ENCODE measurements at regions not wholly inside any gene's neighbourhood (a gene's known extent, or its start where the extent isn't known, plus 50 kb on each side); places are given as distances from the start of the nearest gene placed in this dataset.
"Not testable (repeated sequence)": the region's sequence is repeated elsewhere in the genome, so short reads cannot be mapped to it uniquely, and the experiment has no call there.

DNA sequence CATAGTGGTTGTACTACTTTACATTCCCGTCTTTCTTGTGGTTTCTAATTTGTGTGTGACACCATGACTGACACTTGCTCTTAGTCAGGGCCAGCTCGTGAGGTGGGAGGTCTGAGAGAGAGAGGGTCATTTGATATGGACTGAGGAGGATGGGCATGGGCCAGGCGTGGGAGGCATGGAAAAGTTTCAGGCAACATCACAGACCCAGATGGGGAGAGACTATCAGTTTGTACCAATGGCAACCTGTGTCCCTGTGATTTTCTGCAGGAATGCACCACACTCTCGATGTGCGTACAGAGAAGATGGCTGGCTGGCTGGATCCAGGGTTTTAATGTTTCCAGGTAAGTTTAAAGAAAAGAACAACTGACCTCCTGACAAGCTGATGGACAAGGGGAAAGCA is 273.6 kb downstream of the CYRIA start:
- Mint-ChIP-seq H3K9me3 (no peaks in the 10 kb centered on the region), H3K27ac (no peak overlapping the region), H3K27me3 (no peaks in the 10 kb centered on the region), H3K36me3 (no peaks in the 10 kb centered on the region), H3K4me1 (no peaks in the 10 kb centered on the region), H3K4me3 (no peak overlapping the region)
- ATAC-seq (ENCODE audit: low read depth) (no peak), DNase-seq (no peak)
- POLR2A ChIA-PET: no interaction called here

DNA sequence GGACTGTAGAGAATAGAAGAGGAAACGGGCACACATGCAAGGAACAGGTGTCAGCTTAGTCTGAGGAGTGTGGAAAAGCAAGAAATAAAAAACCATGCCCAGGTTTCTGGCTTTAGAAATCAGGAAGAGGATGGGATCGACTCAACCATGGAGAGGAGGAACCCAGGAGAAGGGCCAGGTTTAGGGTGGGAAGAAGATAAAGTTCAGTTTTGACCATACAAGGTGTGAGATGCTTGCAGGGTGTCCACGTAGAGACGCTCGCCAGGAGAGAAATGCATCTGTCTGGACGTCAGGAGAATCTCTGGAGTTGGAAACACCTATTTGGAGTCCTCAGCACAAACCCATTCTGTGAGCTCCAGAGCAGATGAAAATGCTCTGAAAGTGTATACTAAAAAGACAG is 275.1 kb downstream of the CYRIA start:
- Mint-ChIP-seq H3K27me3 (no peaks in the 10 kb centered on the region), H3K4me3 (no peak overlapping the region), H3K36me3 (no peaks in the 10 kb centered on the region), H3K27ac (no peak overlapping the region), H3K9me3 (no peaks in the 10 kb centered on the region), H3K4me1 (no peaks in the 10 kb centered on the region)
- ATAC-seq (ENCODE audit: low read depth) (no peak), DNase-seq (no peak)
- POLR2A ChIA-PET: no interaction called here

DNA sequence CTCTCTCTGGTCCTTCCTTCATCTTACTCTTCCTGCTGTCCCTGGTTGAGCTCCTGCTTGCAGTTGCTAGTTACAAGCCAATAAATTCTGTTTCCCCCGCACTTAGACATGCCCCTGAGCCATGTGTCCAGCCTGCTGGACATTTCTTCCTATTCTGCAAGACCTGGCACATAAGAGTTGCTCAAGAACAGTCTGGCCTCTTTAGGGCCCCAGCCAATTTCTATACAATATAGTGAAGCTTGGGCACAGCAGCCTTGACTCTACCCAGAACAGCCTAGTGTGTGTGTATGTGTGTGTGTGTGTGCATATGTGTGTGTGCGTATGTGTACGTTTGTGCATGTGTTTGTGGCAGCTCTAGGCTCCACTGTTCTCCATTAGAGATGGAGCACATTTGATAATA is 276.0 kb downstream of the CYRIA start:
- Mint-ChIP-seq H3K4me3 (no peak overlapping the region), H3K36me3 (no peaks in the 10 kb centered on the region), H3K9me3 (no peaks in the 10 kb centered on the region), H3K4me1 (no peaks in the 10 kb centered on the region), H3K27me3 (no peaks in the 10 kb centered on the region), H3K27ac (no peak overlapping the region)
- DNase-seq (no peak), ATAC-seq (ENCODE audit: low read depth) (no peak)
- POLR2A ChIA-PET: no interaction called here

DNA sequence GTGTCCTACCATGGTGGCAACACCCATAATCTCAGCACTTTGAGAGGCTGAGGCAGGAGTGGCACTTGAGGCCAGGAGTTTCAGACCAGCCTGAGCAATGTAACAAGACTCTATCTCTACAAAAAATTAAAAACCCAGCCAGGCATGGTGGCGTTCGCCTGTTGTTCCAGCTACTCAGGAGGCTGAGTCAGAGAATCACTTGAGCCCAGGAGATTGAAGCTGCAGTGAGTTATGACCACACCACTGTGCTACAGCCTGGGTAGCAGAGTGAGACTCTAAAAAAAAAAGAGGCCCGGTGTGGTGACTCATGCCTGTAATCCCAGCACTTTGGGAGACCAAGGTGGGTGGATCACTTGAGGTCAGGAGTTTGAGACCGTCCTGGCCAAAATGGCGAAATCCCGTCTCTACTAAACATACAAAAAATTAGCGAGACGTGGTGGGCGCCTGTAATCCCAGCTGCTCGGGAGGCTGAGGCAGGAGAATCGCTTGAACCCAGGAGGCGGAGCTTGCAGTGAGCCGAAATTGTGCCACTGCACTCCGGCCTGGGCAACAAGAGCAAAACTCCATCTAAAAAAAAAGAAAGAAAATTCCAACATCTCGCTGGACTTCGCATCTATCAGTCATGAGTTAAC is 277.3 kb downstream of the CYRIA start:
- H3K27me3 Mint-ChIP-seq; POLR2A ChIA-PET; H3K4me1 Mint-ChIP-seq; H3K27ac Mint-ChIP-seq; H3K9me3 Mint-ChIP-seq; H3K4me3 Mint-ChIP-seq; H3K36me3 Mint-ChIP-seq; ATAC-seq (ENCODE audit: low read depth); DNase-seq: not testable (repeated sequence)

DNA sequence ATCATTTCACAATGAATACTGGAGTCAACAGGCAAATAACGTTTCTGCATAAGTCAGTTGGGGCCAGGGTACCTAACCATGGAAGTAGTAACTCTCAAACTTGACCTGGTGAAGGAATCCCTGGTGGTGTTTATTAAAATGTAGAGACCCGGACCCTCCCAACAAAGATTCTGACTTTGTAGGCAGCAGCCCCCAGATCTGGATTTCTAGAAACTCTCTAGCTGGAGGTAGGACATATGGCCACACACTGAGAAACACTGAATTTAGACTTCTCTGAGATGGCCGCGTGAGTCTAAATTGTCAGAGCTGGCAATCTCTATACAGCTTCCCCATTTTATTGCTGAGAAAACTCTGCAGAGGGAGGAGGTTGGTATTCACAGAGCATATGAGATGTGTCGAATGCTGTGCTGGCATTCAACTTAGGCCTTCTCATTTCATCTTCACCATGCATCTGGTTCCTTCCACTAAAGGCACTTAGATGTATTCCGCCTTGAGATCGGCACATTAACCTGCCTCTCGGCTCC is 278.1 kb downstream of the CYRIA start:
- POLR2A ChIA-PET: no interaction called here
- Mint-ChIP-seq H3K27me3 (no peaks in the 10 kb centered on the region), H3K27ac (no peak overlapping the region), H3K4me1 (no peaks in the 10 kb centered on the region), H3K9me3 (no peaks in the 10 kb centered on the region), H3K4me3 (no peak overlapping the region), H3K36me3 (no peaks in the 10 kb centered on the region)
- ATAC-seq (ENCODE audit: low read depth) (no peak), DNase-seq (no peak)

DNA sequence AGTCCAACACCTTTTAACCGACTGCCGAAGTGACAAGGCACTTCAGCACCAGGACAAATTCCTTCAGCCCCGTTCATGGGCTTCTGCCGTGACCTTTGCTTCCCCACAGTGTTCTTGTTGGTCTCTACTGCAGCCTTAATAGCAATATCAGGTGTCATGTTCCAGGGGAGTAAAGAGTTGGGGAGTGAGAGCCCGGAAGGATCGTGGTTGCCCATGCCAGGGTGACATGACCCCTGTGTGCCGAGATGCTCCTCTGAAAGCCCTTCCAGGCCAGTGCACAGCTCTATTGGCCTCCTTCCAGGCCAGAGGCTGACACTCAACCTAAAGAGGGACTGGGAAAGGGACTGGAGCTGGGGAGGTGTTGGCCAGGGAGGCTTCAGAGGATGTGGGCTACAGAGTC is 279.2 kb downstream of the CYRIA start:
- H3K27me3 Mint-ChIP-seq: no peaks in the 10 kb centered on the region
- no peak overlapping the region for H3K27ac Mint-ChIP-seq
- POLR2A ChIA-PET: no interaction called here
- H3K9me3 Mint-ChIP-seq: no peaks in the 10 kb centered on the region
- H3K36me3 Mint-ChIP-seq: no peaks in the 10 kb centered on the region
- no peak overlapping the region for H3K4me3 Mint-ChIP-seq
- no peak for DNase-seq
- ATAC-seq (ENCODE audit: low read depth): no peak
- H3K4me1 Mint-ChIP-seq: no peaks in the 10 kb centered on the region

DNA sequence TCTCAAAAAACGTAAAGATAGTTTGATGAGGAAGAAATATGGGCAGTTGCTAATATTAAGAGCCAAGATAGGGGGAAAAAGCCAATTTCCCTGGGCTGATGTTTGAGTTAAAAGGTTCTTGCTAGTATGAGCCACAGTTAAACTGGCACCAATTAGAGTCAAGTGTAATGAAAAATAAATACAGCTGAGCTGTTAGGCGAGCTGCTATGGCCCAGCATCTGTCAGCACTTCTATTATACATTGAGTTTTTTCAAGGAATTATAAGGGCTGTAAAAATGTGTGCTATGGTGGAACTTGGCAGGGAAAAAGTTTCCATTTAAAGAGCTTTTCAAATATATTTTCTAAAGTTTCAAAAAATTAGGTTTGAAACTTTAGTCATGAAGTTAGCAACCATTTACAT is 279.6 kb downstream of the CYRIA start:
- POLR2A ChIA-PET: no interaction called here
- Mint-ChIP-seq H3K27ac (no peak overlapping the region), H3K9me3 (peaks cover 2% of the 10 kb centered on the region), H3K27me3 (no peaks in the 10 kb centered on the region), H3K4me3 (no peak overlapping the region), H3K4me1 (no peaks in the 10 kb centered on the region), H3K36me3 (no peaks in the 10 kb centered on the region)
- DNase-seq (no peak), ATAC-seq (ENCODE audit: low read depth) (no peak)

DNA sequence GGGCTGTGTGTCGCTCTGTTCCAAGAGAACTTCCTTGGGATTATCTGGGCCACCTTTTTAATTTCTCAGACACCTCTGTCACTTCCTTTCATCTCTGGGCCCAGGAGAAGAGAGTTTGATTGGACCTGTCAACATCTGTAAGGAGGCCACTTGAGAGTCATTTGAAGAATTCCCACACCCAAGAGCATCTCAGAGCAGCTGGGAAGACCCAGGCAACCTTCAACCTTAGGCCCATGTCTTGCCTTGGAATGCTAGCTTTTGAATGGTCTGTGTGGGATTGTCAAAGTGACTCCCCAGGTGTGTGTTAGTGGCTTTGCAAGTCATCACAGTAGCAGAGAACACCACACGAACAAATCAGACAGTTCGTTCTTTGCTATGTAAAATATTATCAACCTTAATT is 280.3 kb downstream of the CYRIA start:
- POLR2A ChIA-PET: no interaction called here
- H3K4me3 Mint-ChIP-seq: no peak overlapping the region
- no peak overlapping the region for H3K27ac Mint-ChIP-seq
- no peaks in the 10 kb centered on the region for H3K27me3 Mint-ChIP-seq
- H3K9me3 Mint-ChIP-seq: peaks cover 2% of the 10 kb centered on the region
- H3K4me1 Mint-ChIP-seq: no peaks in the 10 kb centered on the region
- ATAC-seq (ENCODE audit: low read depth) (no peak), DNase-seq (no peak)
- H3K36me3 Mint-ChIP-seq: no peaks in the 10 kb centered on the region

DNA sequence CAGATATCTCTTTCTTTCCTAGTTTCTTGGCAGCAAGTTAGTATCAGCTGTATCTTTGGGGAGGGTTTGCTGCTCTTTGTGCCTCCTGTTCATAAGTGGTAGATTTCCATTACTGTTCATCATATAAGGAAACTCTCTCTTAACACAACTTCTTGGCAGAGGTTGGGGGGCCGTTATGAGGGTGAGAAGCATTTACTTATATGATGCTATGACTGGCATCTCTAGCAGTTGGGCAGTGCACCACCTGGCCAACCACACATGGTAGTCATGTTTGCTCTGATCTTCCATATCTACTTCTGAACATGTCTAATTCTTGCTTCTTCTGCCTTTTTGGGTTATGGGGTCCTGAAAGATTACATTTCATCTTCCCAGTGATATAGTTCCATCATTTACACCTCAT is 282.2 kb downstream of the CYRIA start:
- ATAC-seq (ENCODE audit: low read depth): no peak
- peaks cover 2% of the 10 kb centered on the region for H3K9me3 Mint-ChIP-seq

DNA sequence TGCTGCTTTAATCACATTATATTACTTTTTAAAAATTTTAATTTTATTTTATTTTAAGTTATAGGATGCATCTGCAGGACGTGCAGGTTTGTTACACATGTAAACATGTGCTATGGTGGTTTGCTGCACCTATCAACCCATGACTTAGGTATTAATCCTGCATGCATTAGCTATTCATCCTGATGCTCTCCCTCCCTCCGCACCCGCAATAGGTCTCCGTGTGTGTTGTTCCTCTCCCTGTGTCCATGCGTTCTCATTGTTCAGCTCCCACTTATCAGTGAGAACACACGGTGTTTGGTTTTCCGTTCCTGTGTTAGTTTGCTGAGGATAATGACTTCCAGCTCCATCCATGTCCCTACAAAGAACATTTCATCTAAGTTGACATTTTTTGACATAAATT is 283.2 kb downstream of the CYRIA start:
- DNase-seq (no peak), ATAC-seq (ENCODE audit: low read depth) (no peak)
- Mint-ChIP-seq H3K27me3 (no peaks in the 10 kb centered on the region), H3K9me3 (peaks cover 2% of the 10 kb centered on the region), H3K36me3 (no peaks in the 10 kb centered on the region), H3K4me3 (no peak overlapping the region), H3K4me1 (no peaks in the 10 kb centered on the region), H3K27ac (no peak overlapping the region)
- POLR2A ChIA-PET: no interaction called here

More for the DNA sequence above, 282.2 kb downstream of the CYRIA start:
- H3K36me3 Mint-ChIP-seq: no peaks in the 10 kb centered on the region
- POLR2A ChIA-PET: no interaction called here
- DNase-seq: no peak
- H3K27me3 Mint-ChIP-seq: no peaks in the 10 kb centered on the region
- H3K27ac Mint-ChIP-seq: no peak overlapping the region
- H3K4me3 Mint-ChIP-seq: no peak overlapping the region
- H3K4me1 Mint-ChIP-seq: no peaks in the 10 kb centered on the region

DNA sequence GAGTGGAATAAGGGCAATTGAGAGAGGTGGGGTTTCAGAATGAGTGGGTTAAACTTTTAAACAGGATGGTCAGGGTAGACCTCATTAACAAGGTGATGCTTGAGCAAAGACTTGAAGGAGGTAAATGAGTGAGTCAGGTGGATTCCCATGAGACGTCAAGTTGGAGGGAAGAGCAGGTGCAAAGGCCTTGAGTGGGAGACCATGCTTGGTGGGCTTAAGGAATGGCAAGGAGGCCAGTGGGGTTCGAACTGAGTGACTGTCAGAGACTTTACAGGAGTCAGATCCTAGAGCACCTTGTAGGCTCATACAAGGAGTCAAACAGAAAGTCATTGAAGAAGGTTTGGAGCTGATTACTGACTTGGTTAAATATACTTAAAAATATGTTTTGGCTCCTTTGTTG is 284.1 kb downstream of the CYRIA start:
- no peaks in the 10 kb centered on the region for H3K4me1 Mint-ChIP-seq

DNA sequence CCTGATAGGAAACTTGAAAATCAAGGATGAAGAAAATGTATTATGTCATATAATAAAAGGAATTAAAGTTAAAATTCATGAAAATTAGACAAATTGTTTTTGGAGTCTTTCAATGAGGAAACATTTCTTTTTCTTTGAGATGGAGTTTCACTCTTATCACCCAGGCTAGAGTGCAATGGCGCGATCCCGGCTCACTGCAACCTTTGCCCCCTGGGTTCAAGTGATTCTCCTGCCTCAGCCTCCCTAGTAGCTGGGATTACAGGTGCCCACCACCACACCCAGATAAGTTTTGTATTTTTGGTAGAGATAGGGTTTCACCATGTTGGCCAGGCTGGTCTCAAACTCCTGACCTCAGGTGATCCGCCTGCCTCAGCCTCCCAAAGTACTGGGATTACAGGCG is 285.7 kb downstream of the CYRIA start:
- H3K36me3 Mint-ChIP-seq; H3K4me3 Mint-ChIP-seq; POLR2A ChIA-PET; ATAC-seq (ENCODE audit: low read depth); H3K4me1 Mint-ChIP-seq; H3K9me3 Mint-ChIP-seq; DNase-seq; H3K27me3 Mint-ChIP-seq; H3K27ac Mint-ChIP-seq: not testable (repeated sequence)

More for the DNA sequence above, 284.1 kb downstream of the CYRIA start:
- Mint-ChIP-seq H3K27ac (no peak overlapping the region), H3K27me3 (no peaks in the 10 kb centered on the region), H3K4me3 (no peak overlapping the region), H3K9me3 (peaks cover 2% of the 10 kb centered on the region), H3K36me3 (no peaks in the 10 kb centered on the region)
- no peak for ATAC-seq (ENCODE audit: low read depth)
- no peak for DNase-seq
- POLR2A ChIA-PET: no interaction called here

DNA sequence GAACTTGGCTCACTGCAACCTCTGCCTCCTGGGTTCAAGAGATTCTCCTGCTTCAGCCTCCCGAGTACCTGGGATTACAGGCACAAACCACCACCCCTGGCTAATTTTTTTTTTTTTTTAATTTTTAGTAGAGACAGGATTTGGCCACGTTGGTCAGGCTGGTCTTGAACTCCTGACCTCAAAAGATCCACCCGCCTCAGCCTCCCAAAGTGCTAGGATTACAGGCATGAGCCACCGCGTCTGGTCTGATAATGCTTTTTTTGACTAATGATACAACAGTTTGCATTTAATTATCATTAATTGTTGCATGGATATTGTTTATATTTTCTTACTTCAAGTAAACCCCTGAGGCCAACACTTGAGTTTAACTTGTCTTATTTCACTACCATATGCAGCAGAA is 286.6 kb downstream of the CYRIA start:
- ATAC-seq (ENCODE audit: low read depth); H3K9me3 Mint-ChIP-seq; DNase-seq; H3K4me3 Mint-ChIP-seq; H3K36me3 Mint-ChIP-seq; H3K27ac Mint-ChIP-seq; H3K27me3 Mint-ChIP-seq; H3K4me1 Mint-ChIP-seq; POLR2A ChIA-PET: not testable (repeated sequence)

DNA sequence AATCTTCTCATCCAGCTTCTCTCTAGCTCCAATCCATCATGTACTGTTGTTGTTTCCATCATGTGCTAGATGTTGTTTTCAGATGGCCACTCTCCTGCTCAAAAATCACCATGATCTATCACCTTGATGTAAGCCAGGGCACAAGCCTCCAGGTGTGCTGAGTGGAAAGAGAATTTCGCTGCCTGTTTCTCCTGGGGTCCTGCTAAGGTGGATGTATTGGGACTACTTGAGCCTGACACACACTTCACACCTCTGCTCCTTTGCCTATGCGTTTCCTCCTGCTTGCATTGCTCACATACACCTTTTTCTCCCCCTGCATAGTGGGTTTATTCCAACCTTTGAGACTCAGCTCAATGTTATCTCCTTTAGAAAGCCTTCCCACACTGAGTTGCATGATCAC is 287.6 kb downstream of the CYRIA start:
- Mint-ChIP-seq H3K36me3 (no peaks in the 10 kb centered on the region), H3K4me1 (no peaks in the 10 kb centered on the region), H3K27me3 (no peaks in the 10 kb centered on the region), H3K27ac (no peak overlapping the region), H3K4me3 (no peak overlapping the region), H3K9me3 (peaks cover 2% of the 10 kb centered on the region)
- POLR2A ChIA-PET: no interaction called here
- ATAC-seq (ENCODE audit: low read depth) (no peak), DNase-seq (no peak)

DNA sequence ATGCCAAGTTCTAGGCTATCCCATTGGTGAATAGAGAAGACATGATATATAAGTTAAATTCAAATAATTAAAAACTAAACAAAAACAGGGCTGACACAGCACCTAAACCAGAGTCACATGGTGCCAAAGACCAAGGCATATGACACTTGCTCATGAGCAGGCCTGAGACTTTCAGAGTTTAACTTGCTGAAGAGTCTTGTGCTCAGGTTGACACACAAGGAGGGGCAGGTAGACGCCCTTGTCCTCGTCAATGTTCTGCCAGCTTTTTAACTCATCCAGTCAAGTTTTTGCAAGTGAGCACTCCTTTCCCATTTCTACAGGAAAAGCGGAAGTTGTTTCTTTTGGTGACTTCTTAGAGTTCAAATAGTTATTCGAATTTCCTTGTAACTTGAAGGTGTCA is 289.7 kb downstream of the CYRIA start:
- H3K9me3 Mint-ChIP-seq: no peaks in the 10 kb centered on the region
- H3K4me3 Mint-ChIP-seq: no peak overlapping the region
- H3K4me1 Mint-ChIP-seq: no peaks in the 10 kb centered on the region
- ATAC-seq (ENCODE audit: low read depth) (no peak), DNase-seq (no peak)
- POLR2A ChIA-PET: no interaction called here
- peaks cover 2% of the 10 kb centered on the region for H3K27me3 Mint-ChIP-seq
- no peak overlapping the region for H3K27ac Mint-ChIP-seq
- H3K36me3 Mint-ChIP-seq: no peaks in the 10 kb centered on the region

Data from activated naive CD8-positive, alpha-beta T cell treated with anti-CD3 and anti-CD28 coated beads, Interleukin-2, amount 10 ng/mL, durations not matched to agents 7 days and 5 days (primary cell).